ENCODE measurements at regions not wholly inside any gene's neighbourhood (a gene's known extent, or its start where the extent isn't known, plus 50 kb on each side); places are given as distances from the start of the nearest gene placed in this dataset.

- Histone ChIP-seq H3K4me1 (ENCODE audit: control insufficient read depth in 3 of 3, insufficient read depth in 3 of 3, low read length in 3 of 3) (no peaks in the 10 kb centered on the region), H3K9ac (ENCODE audit: low read depth in 1 of 3, low read length in 3 of 3) (no peak overlapping the region), H3K9me3 (ENCODE audit: control insufficient read depth in 3 of 3, low read length in 3 of 3) (peaks cover 0 to 5% (median 0%) of the 10 kb centered on the region in 3 donors), H3K27me3 (ENCODE audit: control insufficient read depth in 3 of 3, insufficient read depth in 3 of 3, low read length in 3 of 3) (no peaks in the 10 kb centered on the region), H3K27ac (ENCODE audit: low read depth, low read length) (no peak overlapping the region), H3K36me3 (ENCODE audit: control insufficient read depth in 3 of 3, insufficient read depth in 3 of 3, low read length in 3 of 3) (no peaks in the 10 kb centered on the region), H3K4me3 (ENCODE audit: low read length in 3 of 3) (no peak overlapping the region)
Measured at GRCh38 chr3:174397848-174398247, 461.3 kb upstream of the NAALADL2 start.

GRCh38 chr3:174398761-174399160 is 460.4 kb upstream of the NAALADL2 start:
- Histone ChIP-seq H3K27ac (ENCODE audit: low read depth, low read length) (no peak overlapping the region), H3K27me3 (ENCODE audit: control insufficient read depth in 3 of 3, insufficient read depth in 3 of 3, low read length in 3 of 3) (no peaks in the 10 kb centered on the region), H3K4me3 (ENCODE audit: low read length in 3 of 3) (no peak overlapping the region), H3K9me3 (ENCODE audit: control insufficient read depth in 3 of 3, low read length in 3 of 3) (peaks cover 0 to 5% (median 0%) of the 10 kb centered on the region in 3 donors), H3K9ac (ENCODE audit: low read depth in 1 of 3, low read length in 3 of 3) (no peak overlapping the region), H3K36me3 (ENCODE audit: control insufficient read depth in 3 of 3, insufficient read depth in 3 of 3, low read length in 3 of 3) (no peaks in the 10 kb centered on the region), H3K4me1 (ENCODE audit: control insufficient read depth in 3 of 3, insufficient read depth in 3 of 3, low read length in 3 of 3) (no peaks in the 10 kb centered on the region)

- H3K4me3 ChIP-seq (ENCODE audit: low read length in 3 of 3): no peak overlapping the region
- H3K36me3 ChIP-seq (ENCODE audit: control insufficient read depth in 3 of 3, insufficient read depth in 3 of 3, low read length in 3 of 3): no peaks in the 10 kb centered on the region
- H3K4me1 ChIP-seq (ENCODE audit: control insufficient read depth in 3 of 3, insufficient read depth in 3 of 3, low read length in 3 of 3): no peaks in the 10 kb centered on the region
- H3K9ac ChIP-seq (ENCODE audit: low read depth in 1 of 3, low read length in 3 of 3): no peak overlapping the region
- no peaks in the 10 kb centered on the region for H3K27me3 ChIP-seq (ENCODE audit: control insufficient read depth in 3 of 3, insufficient read depth in 3 of 3, low read length in 3 of 3)
- no peak overlapping the region for H3K27ac ChIP-seq (ENCODE audit: low read depth, low read length)
- peaks cover 0 to 6% (median 0%) of the 10 kb centered on the region in 3 donors for H3K9me3 ChIP-seq (ENCODE audit: control insufficient read depth in 3 of 3, low read length in 3 of 3)
Measured at GRCh38 chr3:174403831-174404230, 455.3 kb upstream of the NAALADL2 start.

GRCh38 chr3:174408310-174408709 is 450.8 kb upstream of the NAALADL2 start:
- H3K27ac ChIP-seq (ENCODE audit: low read depth, low read length): no peak overlapping the region
- H3K27me3 ChIP-seq (ENCODE audit: control insufficient read depth in 3 of 3, insufficient read depth in 3 of 3, low read length in 3 of 3): no peaks in the 10 kb centered on the region
- H3K4me1 ChIP-seq (ENCODE audit: control insufficient read depth in 3 of 3, insufficient read depth in 3 of 3, low read length in 3 of 3): no peaks in the 10 kb centered on the region
- no peak overlapping the region for H3K9ac ChIP-seq (ENCODE audit: low read depth in 1 of 3, low read length in 3 of 3)
- H3K9me3 ChIP-seq (ENCODE audit: control insufficient read depth in 3 of 3, low read length in 3 of 3): peaks cover 0 to 2% (median 0%) of the 10 kb centered on the region in 3 donors
- H3K36me3 ChIP-seq (ENCODE audit: control insufficient read depth in 3 of 3, insufficient read depth in 3 of 3, low read length in 3 of 3): no peaks in the 10 kb centered on the region
- H3K4me3 ChIP-seq (ENCODE audit: low read length in 3 of 3): no peak overlapping the region

- no peak overlapping the region for H3K4me3 ChIP-seq (ENCODE audit: low read length in 3 of 3)
- H3K27ac ChIP-seq (ENCODE audit: low read depth, low read length): no peak overlapping the region
- no peaks in the 10 kb centered on the region for H3K27me3 ChIP-seq (ENCODE audit: control insufficient read depth in 3 of 3, insufficient read depth in 3 of 3, low read length in 3 of 3)
- H3K4me1 ChIP-seq (ENCODE audit: control insufficient read depth in 3 of 3, insufficient read depth in 3 of 3, low read length in 3 of 3): no peaks in the 10 kb centered on the region
- peaks cover 0 to 2% (median 0%) of the 10 kb centered on the region in 3 donors for H3K9me3 ChIP-seq (ENCODE audit: control insufficient read depth in 3 of 3, low read length in 3 of 3)
- H3K9ac ChIP-seq (ENCODE audit: low read depth in 1 of 3, low read length in 3 of 3): no peak overlapping the region
- no peaks in the 10 kb centered on the region for H3K36me3 ChIP-seq (ENCODE audit: control insufficient read depth in 3 of 3, insufficient read depth in 3 of 3, low read length in 3 of 3)
Measured at GRCh38 chr3:174409086-174409743, 449.9 kb upstream of the NAALADL2 start.

- H3K27me3 ChIP-seq (ENCODE audit: control insufficient read depth in 3 of 3, insufficient read depth in 3 of 3, low read length in 3 of 3): no peaks in the 10 kb centered on the region
- H3K4me3 ChIP-seq (ENCODE audit: low read length in 3 of 3): no peak overlapping the region
- H3K36me3 ChIP-seq (ENCODE audit: control insufficient read depth in 3 of 3, insufficient read depth in 3 of 3, low read length in 3 of 3): no peaks in the 10 kb centered on the region
- H3K4me1 ChIP-seq (ENCODE audit: control insufficient read depth in 3 of 3, insufficient read depth in 3 of 3, low read length in 3 of 3): no peaks in the 10 kb centered on the region
- H3K9ac ChIP-seq (ENCODE audit: low read depth in 1 of 3, low read length in 3 of 3): no peak overlapping the region
- H3K9me3 ChIP-seq (ENCODE audit: control insufficient read depth in 3 of 3, low read length in 3 of 3): no peaks in the 10 kb centered on the region
- H3K27ac ChIP-seq (ENCODE audit: low read depth, low read length): no peak overlapping the region
Measured at GRCh38 chr3:174413062-174413912, 445.8 kb upstream of the NAALADL2 start.

GRCh38 chr3:174414902-174415301 is 444.2 kb upstream of the NAALADL2 start:
- Histone ChIP-seq H3K4me3 (ENCODE audit: low read length in 3 of 3) (no peak overlapping the region), H3K36me3 (ENCODE audit: control insufficient read depth in 3 of 3, insufficient read depth in 3 of 3, low read length in 3 of 3) (no peaks in the 10 kb centered on the region), H3K27ac (ENCODE audit: low read depth, low read length) (no peak overlapping the region), H3K9ac (ENCODE audit: low read depth in 1 of 3, low read length in 3 of 3) (no peak overlapping the region), H3K4me1 (ENCODE audit: control insufficient read depth in 3 of 3, insufficient read depth in 3 of 3, low read length in 3 of 3) (no peaks in the 10 kb centered on the region), H3K9me3 (ENCODE audit: control insufficient read depth in 3 of 3, low read length in 3 of 3) (no peaks in the 10 kb centered on the region), H3K27me3 (ENCODE audit: control insufficient read depth in 3 of 3, insufficient read depth in 3 of 3, low read length in 3 of 3) (no peaks in the 10 kb centered on the region)

GRCh38 chr3:174417573-174417972 is 441.6 kb upstream of the NAALADL2 start:
- Histone ChIP-seq H3K4me1 (ENCODE audit: control insufficient read depth in 3 of 3, insufficient read depth in 3 of 3, low read length in 3 of 3) (no peaks in the 10 kb centered on the region), H3K27me3 (ENCODE audit: control insufficient read depth in 3 of 3, insufficient read depth in 3 of 3, low read length in 3 of 3) (no peaks in the 10 kb centered on the region), H3K36me3 (ENCODE audit: control insufficient read depth in 3 of 3, insufficient read depth in 3 of 3, low read length in 3 of 3) (no peaks in the 10 kb centered on the region), H3K9ac (ENCODE audit: low read depth in 1 of 3, low read length in 3 of 3) (no peak overlapping the region), H3K4me3 (ENCODE audit: low read length in 3 of 3) (no peak overlapping the region), H3K27ac (ENCODE audit: low read depth, low read length) (no peak overlapping the region), H3K9me3 (ENCODE audit: control insufficient read depth in 3 of 3, low read length in 3 of 3) (no peaks in the 10 kb centered on the region)

GRCh38 chr3:174419216-174419615 is 439.9 kb upstream of the NAALADL2 start:
- H3K4me1 ChIP-seq (ENCODE audit: control insufficient read depth in 3 of 3, insufficient read depth in 3 of 3, low read length in 3 of 3): no peaks in the 10 kb centered on the region
- H3K27ac ChIP-seq (ENCODE audit: low read depth, low read length): no peak overlapping the region
- H3K9ac ChIP-seq (ENCODE audit: low read depth in 1 of 3, low read length in 3 of 3): no peak overlapping the region
- H3K36me3 ChIP-seq (ENCODE audit: control insufficient read depth in 3 of 3, insufficient read depth in 3 of 3, low read length in 3 of 3): no peaks in the 10 kb centered on the region
- H3K4me3 ChIP-seq (ENCODE audit: low read length in 3 of 3): no peak overlapping the region
- no peaks in the 10 kb centered on the region for H3K27me3 ChIP-seq (ENCODE audit: control insufficient read depth in 3 of 3, insufficient read depth in 3 of 3, low read length in 3 of 3)
- no peaks in the 10 kb centered on the region for H3K9me3 ChIP-seq (ENCODE audit: control insufficient read depth in 3 of 3, low read length in 3 of 3)

- Histone ChIP-seq H3K9me3 (ENCODE audit: control insufficient read depth in 3 of 3, low read length in 3 of 3) (no peaks in the 10 kb centered on the region), H3K36me3 (ENCODE audit: control insufficient read depth in 3 of 3, insufficient read depth in 3 of 3, low read length in 3 of 3) (no peaks in the 10 kb centered on the region), H3K9ac (ENCODE audit: low read depth in 1 of 3, low read length in 3 of 3) (no peak overlapping the region), H3K27ac (ENCODE audit: low read depth, low read length) (no peak overlapping the region), H3K27me3 (ENCODE audit: control insufficient read depth in 3 of 3, insufficient read depth in 3 of 3, low read length in 3 of 3) (no peaks in the 10 kb centered on the region), H3K4me3 (ENCODE audit: low read length in 3 of 3) (no peak overlapping the region), H3K4me1 (ENCODE audit: control insufficient read depth in 3 of 3, insufficient read depth in 3 of 3, low read length in 3 of 3) (no peaks in the 10 kb centered on the region)
Measured at GRCh38 chr3:174423936-174424335, 435.2 kb upstream of the NAALADL2 start.
